NB4 (cell line): ENCODE measurements at regions not wholly inside any gene's neighbourhood (a gene's known extent, or its start where the extent isn't known, plus 50 kb on each side); places are given as distances from the start of the nearest gene placed in this dataset.
A peak's percentile ranks its signal among the peaks of the same experiment; 100 is the strongest.

Experiments
- TF ChIP-seq, protein P1 (sequence below): IDR thresholded peaks from 2 replicates; pipeline ENCODE4 v1.6.1; 2011; ENCODE audit warnings: low read depth, low read length
- TF ChIP-seq, protein P2 (sequence below): IDR thresholded peaks from one replicate; pipeline ENCODE4 v1.5.1; 2012; ENCODE audit warnings: low read depth, low read length

DNA sequence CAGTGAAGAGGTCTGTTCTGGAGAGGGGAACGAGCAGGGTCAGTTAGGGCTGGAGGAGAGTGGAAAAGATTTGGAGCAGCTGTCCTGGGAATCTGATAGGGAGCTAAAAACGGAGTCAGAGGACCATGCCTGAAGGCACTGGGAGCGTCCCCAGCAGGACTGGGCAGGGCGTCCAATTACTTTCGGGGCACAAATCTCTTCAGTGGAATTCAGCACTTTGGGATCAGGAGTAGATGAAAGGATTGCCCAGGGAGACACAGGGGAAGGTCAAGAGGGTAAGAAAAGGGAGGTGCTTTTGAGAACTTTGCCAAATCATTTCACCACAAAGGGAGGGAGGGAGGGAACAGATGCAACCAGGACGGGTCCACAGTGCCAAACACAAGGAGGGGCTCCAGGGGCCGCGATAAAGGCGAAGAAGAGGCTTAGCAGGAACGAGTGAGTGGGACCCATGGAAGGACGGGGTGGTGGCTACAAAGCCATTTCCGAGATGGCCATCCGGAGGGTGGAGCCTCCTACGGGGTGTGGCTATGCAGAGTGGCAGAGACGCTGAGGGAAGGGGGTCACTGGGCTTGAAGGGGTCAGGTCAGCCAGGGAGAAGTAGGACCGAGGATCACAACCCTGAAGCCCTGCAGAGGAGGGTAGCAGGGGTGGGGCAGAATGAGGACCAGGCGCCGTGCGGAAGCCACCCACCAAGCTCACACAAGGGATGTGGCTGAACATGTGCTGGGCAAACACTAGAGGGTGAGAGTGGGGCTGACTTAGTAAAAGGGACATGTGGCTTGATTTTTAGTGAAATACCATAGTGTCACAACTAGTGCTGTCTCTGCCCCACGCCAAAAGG is 180.0 kb upstream of the RREB1 start:
- TF ChIP-seq, protein P1, sequence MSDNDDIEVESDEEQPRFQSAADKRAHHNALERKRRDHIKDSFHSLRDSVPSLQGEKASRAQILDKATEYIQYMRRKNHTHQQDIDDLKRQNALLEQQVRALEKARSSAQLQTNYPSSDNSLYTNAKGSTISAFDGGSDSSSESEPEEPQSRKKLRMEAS: peak; percentile 98
- TF ChIP-seq, protein P2, sequence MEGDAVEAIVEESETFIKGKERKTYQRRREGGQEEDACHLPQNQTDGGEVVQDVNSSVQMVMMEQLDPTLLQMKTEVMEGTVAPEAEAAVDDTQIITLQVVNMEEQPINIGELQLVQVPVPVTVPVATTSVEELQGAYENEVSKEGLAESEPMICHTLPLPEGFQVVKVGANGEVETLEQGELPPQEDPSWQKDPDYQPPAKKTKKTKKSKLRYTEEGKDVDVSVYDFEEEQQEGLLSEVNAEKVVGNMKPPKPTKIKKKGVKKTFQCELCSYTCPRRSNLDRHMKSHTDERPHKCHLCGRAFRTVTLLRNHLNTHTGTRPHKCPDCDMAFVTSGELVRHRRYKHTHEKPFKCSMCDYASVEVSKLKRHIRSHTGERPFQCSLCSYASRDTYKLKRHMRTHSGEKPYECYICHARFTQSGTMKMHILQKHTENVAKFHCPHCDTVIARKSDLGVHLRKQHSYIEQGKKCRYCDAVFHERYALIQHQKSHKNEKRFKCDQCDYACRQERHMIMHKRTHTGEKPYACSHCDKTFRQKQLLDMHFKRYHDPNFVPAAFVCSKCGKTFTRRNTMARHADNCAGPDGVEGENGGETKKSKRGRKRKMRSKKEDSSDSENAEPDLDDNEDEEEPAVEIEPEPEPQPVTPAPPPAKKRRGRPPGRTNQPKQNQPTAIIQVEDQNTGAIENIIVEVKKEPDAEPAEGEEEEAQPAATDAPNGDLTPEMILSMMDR: peak; percentile 49
